M059J (cell line): ENCODE measurements at regions not wholly inside any gene's neighbourhood (a gene's known extent, or its start where the extent isn't known, plus 50 kb on each side); places are given as distances from the start of the nearest gene placed in this dataset.
"Not testable (repeated sequence)": the region's sequence is repeated elsewhere in the genome, so short reads cannot be mapped to it uniquely, and the experiment has no call there.

ENCODE experiments used
- DNase-seq: peaks from one replicate; pipeline ENCODE4 v3.0.0-alpha.2; 2012; ENCODE audit warnings: low read depth

DNA sequence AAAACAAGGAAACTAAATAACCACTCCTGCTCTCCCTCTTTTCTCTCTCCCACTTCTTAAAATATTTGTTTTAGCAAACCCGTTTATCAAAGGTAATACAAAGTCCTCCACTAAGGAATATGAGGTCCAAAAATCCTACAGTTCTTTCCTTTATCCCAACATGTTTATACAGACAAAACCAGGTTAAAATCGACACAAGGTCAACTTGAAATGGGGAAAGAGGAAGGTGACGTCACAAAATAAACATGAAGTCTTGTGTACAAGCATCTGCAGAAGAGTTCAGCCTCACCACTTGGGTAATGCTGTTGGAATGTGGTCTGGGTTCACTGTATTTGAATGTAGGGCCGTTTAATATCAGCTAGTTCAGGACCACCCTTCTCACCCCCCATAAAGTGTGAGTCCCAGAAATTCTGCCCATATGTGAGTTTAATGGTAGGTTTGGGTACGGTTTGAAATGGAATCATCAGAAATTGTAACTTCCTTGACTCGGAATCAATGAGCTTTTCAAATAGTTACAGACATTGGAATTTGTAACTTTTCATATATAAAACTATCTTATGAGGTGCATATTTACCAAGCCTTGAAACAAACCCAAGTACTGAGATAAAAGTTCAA is 120.0 kb upstream of the SLC38A2 start:
- DNase-seq, result peak; percentile 91

DNA sequence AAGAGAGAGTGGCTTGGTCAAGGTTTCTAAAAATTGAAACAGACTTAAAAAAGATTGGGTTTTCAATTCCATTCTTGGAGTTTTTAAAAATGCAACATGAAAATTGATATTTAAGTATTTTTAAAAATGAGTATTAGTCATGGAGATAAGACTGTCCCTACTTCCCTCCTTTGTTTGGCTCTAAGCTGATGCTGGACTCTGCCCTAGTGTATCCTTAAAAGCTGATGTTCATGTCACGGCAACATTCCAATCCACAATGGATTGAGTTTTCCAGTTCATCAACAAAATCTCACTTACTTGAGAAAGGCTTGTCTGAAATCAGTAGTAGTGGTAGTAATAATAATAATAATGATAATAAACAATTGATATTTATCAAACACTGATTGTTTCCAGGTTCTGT is 119.0 kb upstream of the SLC38A2 start:
- no peak for DNase-seq

DNA sequence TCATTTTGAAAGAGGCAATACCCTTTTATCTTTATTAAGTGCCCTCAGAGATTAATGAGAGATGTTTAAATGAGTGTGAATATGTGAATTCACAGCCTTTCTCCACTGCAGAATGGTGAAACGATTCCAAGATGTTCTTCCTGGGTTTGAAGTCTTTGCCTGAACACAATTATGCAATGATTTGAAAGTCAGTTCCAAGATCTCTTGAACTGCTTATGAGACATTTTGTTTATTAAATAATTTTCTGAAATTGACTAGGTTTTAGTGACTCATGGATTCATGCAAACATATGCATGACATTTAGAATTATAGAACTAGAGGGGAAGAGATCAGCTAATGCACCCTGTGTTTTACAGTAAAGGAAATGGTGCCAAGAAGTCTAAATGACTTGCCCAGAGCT is 118.1 kb upstream of the SLC38A2 start:
- peak; percentile 13 for DNase-seq

DNA sequence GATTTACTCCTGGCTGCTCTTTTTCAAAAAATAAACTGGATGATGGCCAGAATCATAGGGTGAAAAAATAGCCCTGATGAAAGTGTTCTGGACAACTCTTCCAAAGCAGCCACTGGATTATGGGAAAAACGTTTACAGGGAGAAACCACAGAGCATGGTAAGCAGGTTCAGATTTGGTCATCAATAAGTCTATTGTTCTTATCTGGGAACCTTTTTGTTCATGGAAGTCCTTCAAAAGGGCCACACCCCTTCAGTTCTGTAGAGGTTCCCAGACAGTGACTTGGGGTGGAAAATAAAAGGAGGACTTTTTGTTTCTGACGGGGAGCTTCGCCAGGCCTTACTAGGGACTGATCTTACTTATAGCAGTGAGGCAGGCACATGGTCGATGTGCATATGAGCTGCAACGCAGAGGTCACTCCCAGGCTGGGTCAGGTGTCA is 117.4 kb upstream of the SLC38A2 start:
- DNase-seq, result peak; percentile 27

DNA sequence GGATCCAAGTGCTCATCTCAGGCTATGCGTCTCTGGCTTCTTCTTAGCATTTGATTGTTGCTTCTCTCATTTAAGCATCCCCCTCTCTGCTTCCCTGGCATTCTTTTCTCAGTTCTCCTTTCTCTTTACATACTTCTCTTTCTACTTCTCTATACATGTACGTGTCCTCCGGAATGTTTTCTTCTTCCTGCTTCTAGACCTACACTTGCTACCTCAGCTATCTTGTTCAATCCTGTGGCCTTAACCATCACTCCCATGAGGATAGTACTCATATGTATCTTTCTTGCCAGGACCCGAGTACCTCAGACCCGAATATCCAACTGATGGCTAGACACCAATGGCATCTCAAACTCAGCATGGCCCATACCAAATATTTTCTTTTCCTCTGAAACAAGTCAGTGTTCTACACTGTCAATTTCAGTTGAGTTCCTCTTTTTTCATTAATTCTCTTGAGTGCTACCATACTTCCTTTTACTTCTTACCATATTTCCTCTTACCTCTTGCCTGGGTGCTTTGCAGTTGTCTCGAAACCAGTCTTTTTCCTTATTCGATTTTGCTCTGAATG is 115.1 kb upstream of the SLC38A2 start:
- no peak for DNase-seq

DNA sequence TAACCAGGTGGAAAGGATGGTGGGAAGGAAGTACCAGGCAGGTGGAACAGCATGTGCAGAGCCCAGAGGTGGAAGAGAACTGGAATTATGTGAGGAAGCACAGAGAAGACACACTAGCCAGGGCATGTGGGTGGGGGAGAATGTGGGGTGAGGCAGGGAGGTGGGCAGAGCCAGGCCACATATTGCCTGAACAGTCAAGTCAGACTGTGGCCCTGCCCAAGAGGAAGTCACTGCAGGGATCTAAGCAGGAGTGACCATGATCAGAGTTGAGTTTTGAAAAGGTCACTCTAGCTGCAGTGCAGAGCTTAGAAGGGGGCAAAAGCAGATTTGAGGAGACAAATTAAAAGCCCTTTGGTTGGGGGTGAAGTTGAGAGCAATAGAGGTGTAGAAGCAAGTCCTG is 114.0 kb upstream of the SLC38A2 start:
- DNase-seq, result no peak

DNA sequence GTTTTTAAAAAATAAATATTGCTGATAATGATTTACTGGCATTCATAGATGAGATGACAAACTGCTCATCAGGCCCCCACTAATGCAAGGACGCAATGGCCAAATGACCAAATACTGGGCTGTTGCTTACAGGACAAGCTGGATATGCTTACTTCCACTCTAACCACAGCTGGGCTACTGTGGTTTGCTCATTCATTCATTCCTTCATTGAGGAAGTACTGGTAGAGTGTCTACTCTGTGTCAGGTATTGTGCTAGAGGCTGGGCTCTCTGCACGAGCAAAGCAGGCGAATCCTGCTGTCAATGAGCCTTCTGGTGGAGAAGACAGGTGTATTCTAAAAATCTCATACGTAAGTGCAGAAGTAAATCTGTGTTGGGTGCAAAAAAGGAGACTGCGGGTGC is 113.3 kb upstream of the SLC38A2 start:
- DNase-seq, result no peak

DNA sequence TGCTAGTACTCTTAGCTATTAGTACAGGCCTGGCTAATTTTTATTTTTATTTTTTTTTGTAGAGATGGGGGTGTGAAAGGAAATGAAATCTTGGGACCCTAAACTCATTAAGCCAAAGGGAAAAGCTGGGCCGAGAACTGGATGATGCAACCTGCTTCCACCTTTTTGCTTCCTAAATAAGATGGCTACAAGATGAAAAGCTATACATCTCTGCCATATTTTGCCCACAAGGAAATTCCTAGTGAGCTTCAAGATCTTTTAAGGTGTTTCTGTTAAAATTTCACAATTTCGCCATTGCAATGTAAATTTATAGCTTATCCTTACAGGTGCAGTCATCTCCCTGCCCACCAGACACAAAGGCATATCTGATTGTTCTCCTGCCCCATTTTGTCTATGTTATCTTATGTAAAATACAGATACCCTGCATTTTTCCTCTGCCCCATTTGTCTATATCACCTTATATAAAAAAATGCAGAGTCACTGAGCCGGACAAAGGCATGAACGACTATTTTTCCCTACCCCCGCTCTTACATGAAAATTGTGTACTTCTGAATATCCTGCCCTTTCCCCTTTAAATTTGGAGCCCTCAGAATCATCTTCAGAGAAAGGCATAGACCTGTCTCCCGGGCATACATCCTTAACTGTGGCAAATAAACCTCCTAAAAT is 112.0 kb upstream of the SLC38A2 start:
- no peak for DNase-seq

DNA sequence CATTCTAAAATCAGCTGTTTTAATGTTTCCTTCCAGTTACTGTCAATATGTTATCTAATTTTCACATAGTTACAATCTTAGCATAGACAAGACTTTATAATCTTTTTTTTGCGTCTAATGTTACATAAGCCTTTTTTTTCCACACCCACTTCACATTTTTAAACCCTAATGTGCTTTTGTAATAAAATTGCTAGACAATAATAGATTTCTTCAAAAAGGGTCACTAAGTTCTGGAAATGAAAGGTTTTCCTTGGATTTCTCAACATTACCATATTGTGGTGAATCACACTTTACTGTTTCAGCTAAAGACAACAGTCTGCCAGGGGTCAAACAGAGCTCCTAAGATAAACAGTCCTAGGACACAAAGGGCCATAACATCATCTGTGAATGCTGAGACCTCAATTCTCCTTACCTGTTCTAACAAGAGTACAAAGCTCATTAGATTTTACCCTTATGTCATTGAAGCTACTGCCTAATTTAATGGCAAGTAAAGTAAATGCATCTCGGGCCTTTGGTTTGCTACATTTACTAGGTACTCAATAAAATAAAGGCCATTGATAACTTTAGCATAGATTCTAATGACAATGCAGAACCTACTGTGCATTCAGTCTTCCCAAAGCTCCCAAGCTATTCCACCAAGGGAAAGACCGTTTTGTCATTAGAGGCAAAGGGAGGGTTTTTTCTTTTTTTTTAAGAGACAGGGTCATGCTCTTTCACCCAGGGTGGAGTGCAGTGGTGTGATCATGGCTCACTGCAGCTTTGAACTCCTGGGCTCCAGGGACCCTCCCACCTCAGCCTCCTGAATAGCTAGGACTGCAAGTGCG is 111.2 kb upstream of the SLC38A2 start:
- DNase-seq, result peak; percentile 44

DNA sequence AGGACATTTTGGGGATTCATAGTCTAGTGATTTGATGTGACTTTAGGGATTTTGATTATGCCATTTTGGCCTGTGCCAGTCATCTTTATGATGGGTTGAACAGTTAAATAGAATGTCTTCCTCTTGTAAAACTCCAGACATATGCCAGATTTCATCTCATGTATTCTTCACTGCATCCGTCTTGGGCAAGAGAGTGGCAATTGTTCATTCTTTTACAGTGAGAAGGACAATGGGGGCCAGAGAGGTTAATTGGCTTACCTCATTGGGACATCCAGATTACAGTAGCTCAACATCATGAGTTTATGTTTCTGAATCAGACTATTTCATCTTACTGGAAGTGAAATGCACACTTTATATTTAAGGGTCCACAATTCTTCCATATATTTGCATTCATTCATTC is 108.2 kb upstream of the SLC38A2 start:
- DNase-seq, result peak; percentile 53

DNA sequence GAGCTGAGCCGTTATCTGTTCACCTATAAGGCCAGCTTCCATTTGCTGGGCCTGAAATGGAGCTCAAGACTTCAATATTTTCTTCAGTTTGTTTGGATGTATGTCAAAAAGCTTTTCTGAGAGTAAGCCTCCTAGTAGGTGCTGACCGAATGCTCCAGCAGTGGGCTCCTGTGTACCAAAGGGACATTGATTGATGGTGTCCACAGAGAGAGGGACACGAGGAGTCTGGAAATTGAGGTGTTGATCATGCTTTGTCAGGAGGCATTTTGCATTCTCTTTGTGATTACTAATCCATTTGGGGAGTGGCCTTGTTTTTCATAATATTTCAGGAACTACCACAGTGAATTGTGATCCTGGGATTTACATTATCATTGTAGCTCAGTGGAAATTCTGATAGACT is 107.7 kb upstream of the SLC38A2 start:
- DNase-seq, result peak; percentile 20

DNA sequence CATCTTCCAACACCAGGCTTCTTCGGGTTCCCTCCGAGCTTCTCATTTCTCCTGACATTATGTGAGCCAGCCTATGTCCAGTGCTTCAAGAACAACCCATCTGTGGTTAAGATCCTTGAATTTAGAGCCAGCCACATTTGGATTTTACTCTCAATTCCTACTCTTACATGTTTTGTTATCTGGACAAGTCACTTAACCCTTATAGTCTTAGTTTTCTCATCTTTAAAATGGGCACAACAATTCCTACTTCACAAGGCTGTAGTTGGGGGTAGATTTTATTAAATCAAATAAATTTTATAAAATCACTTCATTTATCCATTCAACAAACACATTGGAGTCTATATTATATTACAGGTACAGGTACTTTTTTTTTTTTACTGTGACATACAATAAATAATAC is 105.5 kb upstream of the SLC38A2 start:
- no peak for DNase-seq

DNA sequence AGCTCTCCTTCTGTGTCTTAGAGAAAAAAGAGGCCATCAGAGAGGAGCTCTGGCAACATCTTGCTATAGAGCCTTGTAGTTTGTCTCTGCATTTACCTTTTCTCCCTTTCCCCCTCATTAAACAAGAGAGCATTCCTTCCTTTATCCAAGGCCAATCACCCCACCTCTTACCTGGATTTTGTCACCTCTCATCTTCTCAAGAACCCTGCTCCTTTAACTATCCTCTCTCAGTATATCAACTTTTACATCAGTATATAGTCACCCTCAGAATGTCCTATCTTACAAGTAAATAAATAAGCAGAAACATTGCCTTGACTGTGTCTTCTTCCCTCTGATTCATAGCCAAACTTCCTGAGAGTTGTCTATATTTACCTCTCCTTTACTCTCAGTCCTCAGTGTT is 105.0 kb upstream of the SLC38A2 start:
- no peak for DNase-seq

DNA sequence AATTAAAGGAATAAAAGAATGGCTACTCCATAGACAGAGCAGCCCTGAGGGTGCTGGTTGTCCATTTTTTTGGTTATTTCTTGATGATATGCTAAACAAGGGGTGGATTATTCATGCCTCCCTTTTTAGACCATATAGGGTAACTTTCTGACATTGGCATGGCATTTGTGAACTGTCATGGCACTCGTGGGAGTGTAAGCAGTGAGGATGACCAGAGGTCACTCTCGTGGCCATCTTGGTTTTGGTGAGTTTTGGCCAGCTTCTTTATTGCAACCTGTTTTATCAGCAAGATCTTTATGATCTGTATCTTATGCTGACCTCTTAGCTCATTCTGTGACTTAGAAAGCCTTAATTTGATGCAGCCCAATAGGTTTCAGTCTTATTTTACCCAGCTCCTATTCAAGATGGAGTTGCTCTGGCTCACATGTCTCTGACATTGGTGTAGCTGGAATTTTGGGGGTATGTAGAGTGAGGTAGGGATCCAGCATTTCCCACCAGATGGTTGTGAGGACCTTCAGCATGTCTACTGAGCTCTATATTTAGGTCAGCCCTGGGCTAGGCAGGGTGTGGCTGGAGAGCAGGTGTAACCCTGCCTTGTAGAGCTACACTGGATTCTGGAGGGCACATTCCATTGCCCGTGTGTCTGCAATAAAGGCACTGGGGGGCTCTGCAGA is 103.5 kb upstream of the SLC38A2 start:
- peak; percentile 62 for DNase-seq

DNA sequence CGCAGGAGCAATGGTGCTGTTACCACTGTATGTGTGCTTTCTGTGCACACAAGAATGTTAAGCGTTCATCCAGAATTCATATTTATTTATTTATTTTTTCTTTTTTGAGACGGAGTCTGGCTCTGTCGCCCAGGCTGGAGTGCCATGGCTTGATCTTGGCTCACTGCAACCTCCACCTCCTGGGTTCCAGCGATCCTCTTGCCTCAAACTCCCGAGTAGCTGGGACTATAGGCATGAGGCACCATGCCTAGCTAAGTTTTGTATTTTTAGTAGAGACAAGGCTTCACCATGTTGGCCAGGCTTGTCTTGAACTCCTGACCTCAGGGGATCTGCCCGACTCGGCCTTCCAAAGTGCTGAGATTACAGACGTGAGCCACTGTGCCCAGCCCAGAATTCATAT is 101.8 kb upstream of the SLC38A2 start:
- DNase-seq, result not testable (repeated sequence)

DNA sequence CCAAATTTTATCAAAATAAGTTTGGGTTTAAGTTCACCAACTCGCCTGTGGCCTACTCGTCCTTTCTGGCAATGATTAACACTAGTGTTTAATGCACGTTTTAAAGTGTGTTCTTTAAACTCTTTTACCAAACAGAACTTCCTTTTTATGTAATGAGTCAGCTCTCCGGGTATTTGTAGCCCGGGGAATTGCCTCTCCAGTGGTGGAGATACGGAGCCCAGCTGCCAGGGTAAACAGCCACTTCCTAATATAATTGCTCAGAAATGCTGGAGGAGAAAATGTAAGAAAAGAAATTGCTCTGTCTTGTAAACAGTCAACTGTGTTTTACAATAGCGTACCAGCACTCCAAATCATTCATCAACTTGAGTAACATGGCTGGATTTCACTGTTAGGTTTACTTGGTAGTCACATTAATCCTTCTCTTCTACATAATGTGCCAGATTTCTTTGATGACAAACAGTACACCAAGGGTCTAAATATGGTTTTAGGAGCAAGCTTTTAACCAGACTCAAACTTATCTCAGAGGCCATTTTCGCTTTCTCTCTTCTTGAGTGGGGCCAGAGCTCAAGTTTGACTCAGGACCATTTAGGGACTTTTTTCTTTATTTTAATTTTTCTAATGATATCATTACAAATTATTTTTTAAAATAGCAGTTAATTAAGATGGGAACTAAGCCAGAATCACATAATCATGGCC is 101.2 kb upstream of the SLC38A2 start:
- peak; percentile 96 for DNase-seq

DNA sequence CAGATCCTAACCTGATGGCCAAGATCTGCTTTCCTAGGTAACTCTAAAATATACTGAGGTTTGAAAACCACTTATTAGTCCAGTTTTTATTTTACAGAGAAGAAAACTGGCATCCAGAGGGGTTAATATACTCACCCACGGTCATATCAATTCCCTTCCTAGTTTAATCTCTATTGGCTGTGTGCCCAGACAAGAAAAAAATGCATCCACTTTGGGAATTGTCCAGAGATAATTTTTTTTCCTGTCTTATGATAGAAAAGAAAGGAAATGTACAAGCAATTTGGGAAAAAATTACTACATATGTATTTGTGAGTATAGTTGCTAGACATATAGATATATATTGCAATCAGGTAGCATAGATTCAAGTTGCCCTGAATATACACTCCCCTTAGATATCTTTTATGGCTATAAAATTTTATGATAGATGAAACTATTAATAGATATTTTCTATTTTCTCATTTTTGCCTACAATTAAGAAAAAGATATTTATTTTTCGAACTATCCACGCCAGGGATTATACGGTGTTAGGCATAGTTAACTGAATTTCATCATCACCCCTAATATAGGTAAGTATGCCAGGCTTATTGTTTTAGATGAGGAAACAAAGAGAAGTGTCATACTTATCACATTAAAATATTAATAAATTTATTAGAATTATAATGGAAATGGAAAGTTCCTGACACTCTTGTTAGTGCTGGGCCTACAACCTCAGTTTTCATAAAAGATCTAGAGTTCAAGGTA is 100.5 kb upstream of the SLC38A2 start:
- DNase-seq, result peak; percentile 82

DNA sequence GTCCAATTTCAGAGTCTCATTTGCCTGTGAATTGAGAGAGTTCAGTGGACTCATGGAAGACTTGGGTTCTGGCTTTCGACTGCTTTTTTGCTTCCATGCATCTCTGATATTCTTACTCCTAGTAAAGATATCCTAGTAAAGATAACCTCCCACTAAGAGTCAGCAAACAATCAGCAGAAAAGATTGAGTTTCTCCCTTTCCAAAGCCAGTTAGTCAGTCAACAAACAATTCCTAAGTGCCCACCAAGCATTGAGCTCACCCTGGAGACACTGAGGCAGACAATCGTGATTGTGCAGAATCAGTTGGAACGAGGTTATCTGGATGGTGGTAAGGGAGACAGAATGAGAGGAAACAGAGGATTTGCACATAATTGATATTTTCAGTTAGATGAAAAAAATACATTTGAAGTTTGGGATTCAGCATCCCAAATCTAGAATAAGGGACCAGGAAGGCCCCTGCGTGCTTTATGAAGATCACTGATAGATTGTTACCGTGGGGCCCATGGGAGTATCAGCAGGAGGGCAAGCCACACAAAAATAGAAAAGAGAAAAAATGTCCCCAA is 99.7 kb upstream of the SLC38A2 start:
- DNase-seq, result no peak

DNA sequence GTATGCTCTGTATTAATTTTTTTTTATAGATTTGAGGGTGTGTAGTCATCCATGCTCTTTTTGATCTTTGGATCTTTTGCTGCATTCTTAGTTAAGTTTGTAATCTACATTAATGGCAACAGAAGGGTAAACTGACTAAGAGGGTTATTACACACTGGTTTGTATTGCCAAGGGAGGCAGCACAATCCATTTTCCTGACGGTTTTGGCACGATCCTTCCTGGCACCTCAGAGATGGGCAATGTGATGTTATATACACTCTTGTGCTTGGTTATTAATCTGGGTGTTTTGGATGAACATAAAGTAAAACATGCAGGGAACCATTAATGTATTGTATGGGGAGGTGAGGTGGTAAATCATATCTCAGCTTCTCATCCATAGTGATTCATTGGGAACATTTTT is 98.8 kb upstream of the SLC38A2 start:
- no peak for DNase-seq

DNA sequence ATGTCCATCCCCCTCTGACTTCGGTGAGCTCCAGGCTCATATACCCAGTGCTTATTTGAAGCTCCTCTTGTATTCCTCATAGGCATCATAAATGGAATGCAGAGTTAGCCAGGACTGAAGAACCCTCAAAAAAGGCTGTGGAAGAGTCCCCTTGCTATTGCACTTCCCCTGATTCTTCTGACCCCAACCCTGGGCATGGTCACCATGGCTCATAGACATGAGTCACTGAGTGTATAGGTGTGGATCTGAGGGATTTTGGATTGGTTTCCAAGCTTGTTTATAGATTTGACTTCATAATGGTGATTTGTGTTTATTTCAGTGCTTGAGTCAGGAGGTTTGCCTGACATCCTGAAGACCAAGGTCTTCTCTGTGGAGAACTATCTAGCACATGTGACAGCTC is 98.4 kb upstream of the SLC38A2 start:
- peak; percentile 84 for DNase-seq
